B cell (primary cell): ENCODE measurements at regions not wholly inside any gene's neighbourhood (a gene's known extent, or its start where the extent isn't known, plus 50 kb on each side); places are given as distances from the start of the nearest gene placed in this dataset.

Experiments
- ATAC-seq: fragments of 200-7000 bp; cut with Tn5 transposase; one replicate; pipeline ENCODE4 v1.10.0; 2021; ENCODE audit warnings: low read depth, mild to moderate bottlenecking, moderate number of reproducible peaks, moderate library complexity
- CTCF ChIA-PET: fragments of 350-600 bp; sonication (Branson Sonifier 250); formaldehyde crosslinking; loops from one replicate; lab custom pipeline; 2021; ENCODE audit warnings: antibody characterized with exemption, inconsistent platforms; lab: Charles Lee
- POLR2A ChIA-PET: fragments of 350-600 bp; sonication (Branson Sonifier 250); formaldehyde crosslinking; loops from one replicate; lab custom pipeline; 2021; ENCODE audit warnings: antibody characterized with exemption; lab: Charles Lee
- DNase-seq: peaks from one replicate; pipeline ENCODE4 v3.0.0; 2013
- H2AFZ ChIP-seq: 2 replicates; pipeline ENCODE4 v1.6.1; 2012; ENCODE audit warnings: mild to moderate bottlenecking, low read depth, low read length; ENCODE audit not compliant: insufficient read depth, poor library complexity, severe bottlenecking
- H3K27ac ChIP-seq, 2 donors: 1 replicate in 1 of 2; 2 replicates in 1 of 2; pipeline ENCODE4 v1.5.1; 2012 to 2013; ENCODE audit warnings: low read length in 2 of 2, mild to moderate bottlenecking in 2 of 2, moderate library complexity in 1 of 2
- H3K27me3 ChIP-seq, 4 experiments: fragments of 200-600 bp in 1 of 4; sonication (generic) in 1 of 4; replicated peaks in 1 of 4; 1 replicate in 2 of 4; 2 replicates in 2 of 4; pipeline versions ENCODE4 v1.6.1 to v1.7.0; 2013 to 2016; ENCODE audit warnings: low read length in 3 of 4, mild to moderate bottlenecking in 2 of 4, mixed read lengths in 1 of 4, moderate library complexity in 1 of 4; ENCODE audit not compliant: insufficient read depth in 4 of 4, control insufficient read depth in 3 of 4; ENCODE audit errors: control extremely low read depth in 1 of 4
- H3K36me3 ChIP-seq, 2 experiments: replicated peaks in 1 of 2; 1 replicate in 1 of 2; 2 replicates in 1 of 2; pipeline versions ENCODE4 v1.6.1 to v1.7.1; 2013; ENCODE audit warnings: low read length in 1 of 2; ENCODE audit not compliant: insufficient read depth in 2 of 2, control insufficient read depth in 1 of 2; ENCODE audit errors: control extremely low read depth in 1 of 2, extremely low read depth in 1 of 2
- H3K4me1 ChIP-seq, 2 donors: fragments of 200-600 bp in 1 of 2; sonication (generic) in 1 of 2; 1 replicate in 1 of 2; 2 replicates in 1 of 2; pipeline versions ENCODE4 v1.5.1 to v1.6.1; 2013 to 2017; ENCODE audit warnings: low read length in 2 of 2; ENCODE audit not compliant: control insufficient read depth in 2 of 2, insufficient read depth in 2 of 2
- H3K4me2 ChIP-seq: replicated peaks from 2 replicates; pipeline ENCODE3; 2012; ENCODE audit warnings: mild to moderate bottlenecking, low read depth, low read length; ENCODE audit not compliant: poor library complexity, severe bottlenecking
- H3K4me3 ChIP-seq, 5 experiments: fragments of 200-600 bp in 1 of 5; sonication (generic) in 1 of 5; 1 replicate in 3 of 5; 2 replicates in 2 of 5; pipeline versions ENCODE4 v1.5.1 to v1.7.0; 2011 to 2016; ENCODE audit warnings: low read length in 4 of 5, mild to moderate bottlenecking in 4 of 5, low read depth in 2 of 5, control low read depth in 1 of 5, moderate library complexity in 1 of 5; ENCODE audit not compliant: insufficient read depth in 1 of 5; ENCODE audit errors: control extremely low read depth in 1 of 5, extremely low read depth in 1 of 5
- H3K79me2 ChIP-seq: fragments of 200-600 bp; sonication (generic); one replicate; pipeline ENCODE4 v1.6.0; 2016; ENCODE audit warnings: low read length; ENCODE audit not compliant: control insufficient read depth, insufficient read depth
- H3K9ac ChIP-seq: fragments of 200-600 bp; sonication (generic); 2 replicates; pipeline ENCODE4 v1.6.1; 2017; ENCODE audit warnings: mild to moderate bottlenecking, low read length, moderate library complexity
- H3K9me3 ChIP-seq, 3 donors: one replicate each; pipeline versions ENCODE4 v1.6.1 to v1.7.1; 2013; ENCODE audit warnings: low read length in 2 of 3; ENCODE audit not compliant: control insufficient read depth in 2 of 3, insufficient read depth in 1 of 3; ENCODE audit errors: control extremely low read depth in 1 of 3
- H4K20me1 ChIP-seq: 2 replicates; pipeline ENCODE4 v1.6.0; 2012; ENCODE audit warnings: mild to moderate bottlenecking, low read length; ENCODE audit not compliant: insufficient read depth, control insufficient read depth, poor library complexity, severe bottlenecking
- H3K27ac Mint-ChIP-seq: one replicate; pipeline ENCODE4 v1.8.0; 2021; ENCODE audit warnings: mixed read lengths
- H3K27me3 Mint-ChIP-seq: one replicate; pipeline ENCODE4 v1.8.0; 2021; ENCODE audit warnings: mixed read lengths
- H3K4me1 Mint-ChIP-seq: one replicate; pipeline ENCODE4 v1.8.0; 2021; ENCODE audit warnings: mixed read lengths
- H3K4me3 Mint-ChIP-seq: one replicate; pipeline ENCODE4 v1.8.0; 2021; ENCODE audit warnings: mixed read lengths
- H3K9me3 Mint-ChIP-seq: one replicate; pipeline ENCODE4 v1.8.0; 2022; ENCODE audit warnings: mixed read lengths; ENCODE audit not compliant: insufficient read depth
- CTCF ChIP-seq: fragments of 200-600 bp; IDR thresholded peaks from one replicate; pipeline ENCODE4 v1.8.0; 2022; ENCODE audit warnings: antibody characterized with exemption, mild to moderate bottlenecking
- EZH2 ChIP-seq: IDR thresholded peaks from 2 replicates; pipeline ENCODE4 v1.6.1; 2012; ENCODE audit warnings: borderline replicate concordance, low read depth, mild to moderate bottlenecking, moderate library complexity, low read length; ENCODE audit not compliant: insufficient read depth, poor library complexity, severe bottlenecking
- WGBS: methylation state at CpG from one replicate; pipeline ENCODE4 v1.1.5; 2013; ENCODE audit warnings: missing lambda C conversion rate; ENCODE audit not compliant: insufficient coverage; 5-methylcytosine and 5-hydroxymethylcytosine counted together
- intact Hi-C: fragments of 100-400 bp; cut with micrococcal nuclease; formaldehyde crosslinking; loops from one replicate; pipeline ENCODE4 v1.10.0; 2022

GRCh38 chr1:83794384-83794783 is 204.5 kb downstream of the TTLL7 start:
- ATAC-seq (no peak), DNase-seq (no peak)
- no peak for TF ChIP-seq CTCF
- no peak for TF ChIP-seq EZH2
- H3K27ac ChIP-seq: no peak overlapping the region
- Mint-ChIP-seq H3K4me3 (no peak overlapping the region), H3K27ac (no peak overlapping the region), H3K9me3 (no peaks in the 10 kb centered on the region), H3K4me1 (no peaks in the 10 kb centered on the region), H3K27me3 (no peaks in the 10 kb centered on the region)
- H3K4me1 ChIP-seq: no peaks in the 10 kb centered on the region
- H3K9me3 ChIP-seq: no peaks in the 10 kb centered on the region
- H3K79me2 ChIP-seq: no peaks in the 10 kb centered on the region
- no peak overlapping the region for H3K4me3 ChIP-seq
- no peaks in the 10 kb centered on the region for H3K36me3 ChIP-seq
- H2AFZ ChIP-seq: no peak overlapping the region
- POLR2A ChIA-PET: no interaction called here
- no peak overlapping the region for H3K4me2 ChIP-seq
- intact Hi-C loops: no loop called here
- CTCF ChIA-PET: no interaction called here
- H3K27me3 ChIP-seq: no peaks in the 10 kb centered on the region
- 57% methylated on average over 1 of the region's 2 CpGs for WGBS
- no peaks in the 10 kb centered on the region for H4K20me1 ChIP-seq
- no peak overlapping the region for H3K9ac ChIP-seq

- WGBS: 82% methylated on average over 2 of the region's 3 CpGs
- H3K4me3 ChIP-seq: no peak overlapping the region
- no peak for DNase-seq
- ATAC-seq: no peak
- ChIA-PET CTCF (no interaction called here), POLR2A (no interaction called here)
- peaks cover 0 to 1% (median 0%) of the 10 kb centered on the region in 3 donors for H3K9me3 ChIP-seq
- H3K4me1 Mint-ChIP-seq: no peaks in the 10 kb centered on the region
- H2AFZ ChIP-seq: no peak overlapping the region
- TF ChIP-seq EZH2: no peak
- TF ChIP-seq CTCF: no peak
- no peaks in the 10 kb centered on the region for H3K9me3 Mint-ChIP-seq
- no peaks in the 10 kb centered on the region for H3K4me1 ChIP-seq
- H4K20me1 ChIP-seq: no peaks in the 10 kb centered on the region
- no peaks in the 10 kb centered on the region for H3K36me3 ChIP-seq
- no peaks in the 10 kb centered on the region for H3K79me2 ChIP-seq
- H3K27me3 Mint-ChIP-seq: no peaks in the 10 kb centered on the region
- no peak overlapping the region for H3K27ac ChIP-seq
- H3K27me3 ChIP-seq: no peaks in the 10 kb centered on the region
- H3K4me2 ChIP-seq: no peak overlapping the region
- H3K27ac Mint-ChIP-seq: no peak overlapping the region
- no peak overlapping the region for H3K9ac ChIP-seq
- H3K4me3 Mint-ChIP-seq: no peak overlapping the region
- intact Hi-C loops: no loop called here
Observed at GRCh38 chr1:83791821-83792437, 207.0 kb downstream of the TTLL7 start.
